ENCODE measurements at regions not wholly inside any gene's neighbourhood (a gene's known extent, or its start where the extent isn't known, plus 50 kb on each side); places are given as distances from the start of the nearest gene placed in this dataset.

- ATAC-seq = no peak
- DNase-seq (ENCODE audit: low spot score) = no peak
Measured at GRCh38 chr5:54659700-54660131, 142.2 kb downstream of the SNX18 start.

- no peak for ATAC-seq
- no peak for DNase-seq (ENCODE audit: low spot score)
Measured at GRCh38 chr5:54658010-54658409, 140.5 kb downstream of the SNX18 start.

- peak; percentile 90 for ATAC-seq
- DNase-seq (ENCODE audit: low spot score) = peak; percentile 59
Measured at GRCh38 chr5:54656261-54656728, 138.7 kb downstream of the SNX18 start.

GRCh38 chr5:54655761-54656160 is 138.2 kb downstream of the SNX18 start:
- ATAC-seq = no peak
- DNase-seq (ENCODE audit: low spot score) = no peak

- DNase-seq (ENCODE audit: low spot score) (no peak), ATAC-seq (no peak)
Measured at GRCh38 chr5:54655266-54655665, 137.7 kb downstream of the SNX18 start.

- ATAC-seq (no peak), DNase-seq (ENCODE audit: low spot score) (no peak)
Measured at GRCh38 chr5:54653956-54654614, 136.5 kb downstream of the SNX18 start.

- ATAC-seq (peak; percentile 82), DNase-seq (ENCODE audit: low spot score) (peak; percentile 92)
Measured at GRCh38 chr5:54651482-54652076, 134.0 kb downstream of the SNX18 start.

- DNase-seq (ENCODE audit: low spot score) (no peak), ATAC-seq (no peak)
Measured at GRCh38 chr5:54649041-54649504, 131.5 kb downstream of the SNX18 start.

- DNase-seq (ENCODE audit: low spot score) (no peak), ATAC-seq (peak; percentile 53)
Measured at GRCh38 chr5:54646356-54647101, 129.0 kb downstream of the SNX18 start.

GRCh38 chr5:54645882-54646355 is 128.4 kb downstream of the SNX18 start:
- no peak for DNase-seq (ENCODE audit: low spot score)
- ATAC-seq = no peak

- no peak for ATAC-seq
Measured at GRCh38 chr5:54644226-54644625, 126.7 kb downstream of the SNX18 start.

GRCh38 chr5:54643685-54644106 is 126.1 kb downstream of the SNX18 start:
- ATAC-seq = no peak
- DNase-seq (ENCODE audit: low spot score) = no peak

More at GRCh38 chr5:54644226-54644625, 126.7 kb downstream of the SNX18 start:
- DNase-seq (ENCODE audit: low spot score) = no peak

- ATAC-seq (no peak), DNase-seq (ENCODE audit: low spot score) (no peak)
Measured at GRCh38 chr5:54639621-54640020, 122.1 kb downstream of the SNX18 start.

- no peak for ATAC-seq
- no peak for DNase-seq (ENCODE audit: low spot score)
Measured at GRCh38 chr5:54638106-54638505, 120.5 kb downstream of the SNX18 start.

- ATAC-seq = no peak
- DNase-seq (ENCODE audit: low spot score) = no peak
Measured at GRCh38 chr5:54637654-54638053, 120.1 kb downstream of the SNX18 start.

GRCh38 chr5:54634089-54634488 is 116.5 kb downstream of the SNX18 start:
- ATAC-seq (no peak), DNase-seq (ENCODE audit: low spot score) (no peak)

GRCh38 chr5:54632131-54632701 is 114.7 kb downstream of the SNX18 start:
- no peak for ATAC-seq
- no peak for DNase-seq (ENCODE audit: low spot score)

GRCh38 chr5:54630738-54631359 is 113.3 kb downstream of the SNX18 start:
- ATAC-seq = peak; percentile 57

GRCh38 chr5:54629115-54629514 is 111.6 kb downstream of the SNX18 start:
- no peak for ATAC-seq
- no peak for DNase-seq (ENCODE audit: low spot score)

More at GRCh38 chr5:54630738-54631359, 113.3 kb downstream of the SNX18 start:
- no peak for DNase-seq (ENCODE audit: low spot score)

- ATAC-seq (peak; percentile 79), DNase-seq (ENCODE audit: low spot score) (no peak)
Measured at GRCh38 chr5:54628050-54628449, 110.5 kb downstream of the SNX18 start.

GRCh38 chr5:54626407-54626806 is 108.8 kb downstream of the SNX18 start:
- ATAC-seq (peak; percentile 76), DNase-seq (ENCODE audit: low spot score) (no peak)
